ENCODE measurements at regions not wholly inside any gene's neighbourhood (a gene's known extent, or its start where the extent isn't known, plus 50 kb on each side); places are given as distances from the start of the nearest gene placed in this dataset.
"Not testable (repeated sequence)": the region's sequence is repeated elsewhere in the genome, so short reads cannot be mapped to it uniquely, and the experiment has no call there.

DNA sequence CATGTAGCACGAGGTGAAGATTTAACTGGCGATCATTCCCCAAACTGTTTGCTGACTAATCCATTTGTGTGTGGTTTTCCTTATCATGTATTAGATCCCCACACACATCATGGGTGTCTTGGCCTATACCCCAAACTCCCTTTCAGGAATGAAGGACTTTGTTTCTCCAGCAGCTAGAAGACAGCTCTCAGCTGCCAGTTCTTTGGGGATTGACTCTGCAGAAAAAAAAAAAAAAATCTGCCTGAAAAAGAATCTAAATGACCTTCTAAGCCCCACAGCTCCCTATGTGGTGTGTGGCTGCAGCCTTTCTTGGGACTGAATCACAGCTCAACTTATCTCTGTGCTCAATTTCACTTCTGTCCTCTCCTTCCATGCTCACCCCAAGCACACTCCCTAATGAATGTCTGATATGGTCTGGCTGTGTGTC is 256.3 kb upstream of the DUSP10 start:
- TF ChIP-seq, protein P1, sequence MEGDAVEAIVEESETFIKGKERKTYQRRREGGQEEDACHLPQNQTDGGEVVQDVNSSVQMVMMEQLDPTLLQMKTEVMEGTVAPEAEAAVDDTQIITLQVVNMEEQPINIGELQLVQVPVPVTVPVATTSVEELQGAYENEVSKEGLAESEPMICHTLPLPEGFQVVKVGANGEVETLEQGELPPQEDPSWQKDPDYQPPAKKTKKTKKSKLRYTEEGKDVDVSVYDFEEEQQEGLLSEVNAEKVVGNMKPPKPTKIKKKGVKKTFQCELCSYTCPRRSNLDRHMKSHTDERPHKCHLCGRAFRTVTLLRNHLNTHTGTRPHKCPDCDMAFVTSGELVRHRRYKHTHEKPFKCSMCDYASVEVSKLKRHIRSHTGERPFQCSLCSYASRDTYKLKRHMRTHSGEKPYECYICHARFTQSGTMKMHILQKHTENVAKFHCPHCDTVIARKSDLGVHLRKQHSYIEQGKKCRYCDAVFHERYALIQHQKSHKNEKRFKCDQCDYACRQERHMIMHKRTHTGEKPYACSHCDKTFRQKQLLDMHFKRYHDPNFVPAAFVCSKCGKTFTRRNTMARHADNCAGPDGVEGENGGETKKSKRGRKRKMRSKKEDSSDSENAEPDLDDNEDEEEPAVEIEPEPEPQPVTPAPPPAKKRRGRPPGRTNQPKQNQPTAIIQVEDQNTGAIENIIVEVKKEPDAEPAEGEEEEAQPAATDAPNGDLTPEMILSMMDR (IDR thresholded peaks at IDR 0.05; ENCODE audit: low read length) = no peak
- no peak for TF ChIP-seq EZH2 (optimal IDR thresholded peaks at IDR 0.05; ENCODE audit: low read depth, low read length)
- Histone ChIP-seq H3K36me3 (replicated peaks; ENCODE audit: insufficient read depth, low read length) (no peaks in the 10 kb centered on the region), H3K9me3 (replicated peaks; ENCODE audit: insufficient read depth, low read length) (no peaks in the 10 kb centered on the region), H3K27me3 (replicated peaks; ENCODE audit: insufficient read depth, low read length) (no peaks in the 10 kb centered on the region), H3K27ac (ENCODE audit: low read length) (no peak overlapping the region), H3K9me2 (replicated peaks; ENCODE audit: insufficient read depth, low read length) (no peaks in the 10 kb centered on the region), H3K4me2 (ENCODE audit: low read depth, low read length) (no peak overlapping the region), H3K4me1 (ENCODE audit: low read length) (no peaks in the 10 kb centered on the region), H3F3A (ENCODE audit: insufficient read depth, low read length) (no peaks in the 10 kb centered on the region), H4K20me1 (ENCODE audit: insufficient read depth, low read length) (no peaks in the 10 kb centered on the region), H3K79me2 (ENCODE audit: low read length) (no peaks in the 10 kb centered on the region), H2AFZ (ENCODE audit: low read length) (no peak overlapping the region), H3K9ac (ENCODE audit: low read length) (no peak overlapping the region), H3K4me3 (ENCODE audit: low read length) (no peak overlapping the region)
- DNase-seq = no peak

GRCh38 chr1:221997012-221997411 is 255.1 kb upstream of the DUSP10 start:
- not testable (repeated sequence) for H3K27me3 ChIP-seq (replicated peaks; ENCODE audit: insufficient read depth, low read length); H4K20me1 ChIP-seq (ENCODE audit: insufficient read depth, low read length); H3K27ac ChIP-seq (ENCODE audit: low read length); H3K9me3 ChIP-seq (replicated peaks; ENCODE audit: insufficient read depth, low read length); H3K9me2 ChIP-seq (replicated peaks; ENCODE audit: insufficient read depth, low read length); H3K36me3 ChIP-seq (replicated peaks; ENCODE audit: insufficient read depth, low read length); DNase-seq; H3F3A ChIP-seq (ENCODE audit: insufficient read depth, low read length); H3K4me1 ChIP-seq (ENCODE audit: low read length); H3K4me2 ChIP-seq (ENCODE audit: low read depth, low read length); H2AFZ ChIP-seq (ENCODE audit: low read length); H3K79me2 ChIP-seq (ENCODE audit: low read length); H3K4me3 ChIP-seq (ENCODE audit: low read length); H3K9ac ChIP-seq (ENCODE audit: low read length)

GRCh38 chr1:221994939-221995338 is 253.1 kb upstream of the DUSP10 start:
- H3K9ac ChIP-seq (ENCODE audit: low read length) = no peak overlapping the region
- no peak overlapping the region for H2AFZ ChIP-seq (ENCODE audit: low read length)
- no peaks in the 10 kb centered on the region for H3K9me3 ChIP-seq (replicated peaks; ENCODE audit: insufficient read depth, low read length)
- no peaks in the 10 kb centered on the region for H3K9me2 ChIP-seq (replicated peaks; ENCODE audit: insufficient read depth, low read length)
- H3K4me2 ChIP-seq (ENCODE audit: low read depth, low read length) = no peak overlapping the region
- H3F3A ChIP-seq (ENCODE audit: insufficient read depth, low read length) = no peaks in the 10 kb centered on the region
- no peaks in the 10 kb centered on the region for H3K4me1 ChIP-seq (ENCODE audit: low read length)
- no peaks in the 10 kb centered on the region for H3K79me2 ChIP-seq (ENCODE audit: low read length)
- no peak for DNase-seq
- no peaks in the 10 kb centered on the region for H3K36me3 ChIP-seq (replicated peaks; ENCODE audit: insufficient read depth, low read length)
- no peaks in the 10 kb centered on the region for H4K20me1 ChIP-seq (ENCODE audit: insufficient read depth, low read length)
- no peaks in the 10 kb centered on the region for H3K27me3 ChIP-seq (replicated peaks; ENCODE audit: insufficient read depth, low read length)
- H3K27ac ChIP-seq (ENCODE audit: low read length) = no peak overlapping the region
- H3K4me3 ChIP-seq (ENCODE audit: low read length) = no peak overlapping the region
- TF ChIP-seq EZH2 (optimal IDR thresholded peaks at IDR 0.05; ENCODE audit: low read depth, low read length) (no peak), EZH2phosphoT487 (IDR thresholded peaks at IDR 0.05; ENCODE audit: low read length) (no peak)
- TF ChIP-seq, protein P1 (IDR thresholded peaks at IDR 0.05; ENCODE audit: low read length) = no peak

DNA sequence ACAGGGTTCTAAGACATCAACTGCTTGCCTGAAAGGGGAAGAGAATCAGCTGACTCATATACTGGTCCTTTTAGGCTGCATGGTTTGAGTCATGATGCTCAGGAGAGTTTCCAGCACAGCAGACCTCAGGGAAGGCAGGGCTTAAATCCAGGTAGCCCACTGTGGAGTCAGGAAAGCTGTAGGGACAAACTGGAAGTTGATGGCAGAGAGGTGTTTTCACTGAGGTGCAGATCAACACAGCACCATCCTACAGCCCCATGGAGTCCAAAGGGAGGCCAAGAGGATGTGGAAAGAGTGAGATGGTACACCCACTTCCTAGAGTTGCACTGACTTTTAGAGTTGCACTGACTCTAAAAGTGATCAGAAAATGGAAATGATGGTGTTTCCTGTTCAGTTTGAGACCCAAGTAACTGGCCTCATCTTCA is 252.4 kb upstream of the DUSP10 start:
- H3K27ac ChIP-seq (ENCODE audit: low read length) = no peak overlapping the region
- H3K79me2 ChIP-seq (ENCODE audit: low read length) = no peaks in the 10 kb centered on the region
- no peak overlapping the region for H3K4me2 ChIP-seq (ENCODE audit: low read depth, low read length)
- TF ChIP-seq, protein P1 (IDR thresholded peaks at IDR 0.05; ENCODE audit: low read length) = no peak
- TF ChIP-seq EZH2 (optimal IDR thresholded peaks at IDR 0.05; ENCODE audit: low read depth, low read length) (no peak), EZH2phosphoT487 (IDR thresholded peaks at IDR 0.05; ENCODE audit: low read length) (no peak)
- H3K4me3 ChIP-seq (ENCODE audit: low read length) = no peak overlapping the region
- no peaks in the 10 kb centered on the region for H3K9me2 ChIP-seq (replicated peaks; ENCODE audit: insufficient read depth, low read length)
- DNase-seq = no peak
- H2AFZ ChIP-seq (ENCODE audit: low read length) = no peak overlapping the region
- H3K36me3 ChIP-seq (replicated peaks; ENCODE audit: insufficient read depth, low read length) = no peaks in the 10 kb centered on the region
- H3F3A ChIP-seq (ENCODE audit: insufficient read depth, low read length) = no peaks in the 10 kb centered on the region
- H3K9ac ChIP-seq (ENCODE audit: low read length) = no peak overlapping the region
- no peaks in the 10 kb centered on the region for H3K9me3 ChIP-seq (replicated peaks; ENCODE audit: insufficient read depth, low read length)
- H3K27me3 ChIP-seq (replicated peaks; ENCODE audit: insufficient read depth, low read length) = no peaks in the 10 kb centered on the region
- H3K4me1 ChIP-seq (ENCODE audit: low read length) = no peaks in the 10 kb centered on the region
- H4K20me1 ChIP-seq (ENCODE audit: insufficient read depth, low read length) = no peaks in the 10 kb centered on the region
